ENCODE measurements at regions not wholly inside any gene's neighbourhood (a gene's known extent, or its start where the extent isn't known, plus 50 kb on each side); places are given as distances from the start of the nearest gene placed in this dataset.

DNA sequence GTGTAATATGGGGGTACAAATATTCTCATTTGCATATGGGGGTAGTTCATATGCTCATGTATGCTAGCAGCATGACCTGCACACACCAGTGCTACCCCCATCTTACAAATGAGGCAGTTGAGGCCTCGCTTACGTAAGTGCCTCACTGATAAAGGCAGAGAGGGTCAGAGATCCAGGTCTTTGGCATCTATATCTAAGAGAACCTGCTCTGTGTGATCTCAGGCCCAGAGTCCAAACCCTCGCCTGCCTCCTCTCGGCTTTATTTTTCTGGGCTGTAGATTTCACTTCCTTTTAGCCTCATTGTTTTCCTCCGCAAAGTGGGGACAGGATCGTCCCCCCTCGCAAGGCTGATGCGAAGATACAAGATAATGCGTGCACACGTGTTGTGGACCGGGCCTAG, 325.2 kb downstream of the MN1 start:
- Histone ChIP-seq H3K4ac (ENCODE audit: low read depth in 1 of 2, low read length in 2 of 2) (no peak overlapping the region), H3K4me2 (ENCODE audit: low read length, poor library complexity, severe bottlenecking) (no peak overlapping the region), H4K91ac (ENCODE audit: low read length) (no peak overlapping the region), H3K36me3 (ENCODE audit: control insufficient read depth in 1 of 2, insufficient read depth in 2 of 2, low read depth in 1 of 2, low read length in 2 of 2) (no peaks in the 10 kb centered on the region), H4K8ac (ENCODE audit: low read length) (no peak overlapping the region), H3K9ac (ENCODE audit: low read length) (no peak overlapping the region), H3K79me1 (replicated peaks; ENCODE audit: low read length, poor library complexity, severe bottlenecking) (peaks cover 2% of the 10 kb centered on the region), H3K4me3 (ENCODE audit: insufficient read depth in 1 of 2, low read depth in 1 of 2, low read length in 2 of 2) (no peak overlapping the region), H3K27ac (ENCODE audit: low read length, poor library complexity, severe bottlenecking) (peak overlapping the region; percentile 95), H2BK12ac (ENCODE audit: low read length in 2 of 2) (peak overlapping the region in 1 of 2 experiments; percentile 60), H3K23ac (ENCODE audit: low read length in 2 of 2) (no peak overlapping the region), H2AFZ (ENCODE audit: low read depth, low read length) (no peak overlapping the region), H2BK15ac (ENCODE audit: low read depth, poor library complexity, severe bottlenecking) (no peak overlapping the region), H3K9me3 (ENCODE audit: control insufficient read depth, low read length) (no peaks in the 10 kb centered on the region), H3K27me3 (ENCODE audit: control insufficient read depth in 1 of 2, insufficient read depth in 1 of 2, low read length in 2 of 2) (no peaks in the 10 kb centered on the region), H2BK5ac (ENCODE audit: low read depth, low read length, poor library complexity, severe bottlenecking) (peak overlapping the region; percentile 91), H2BK120ac (ENCODE audit: low read depth, low read length) (no peak overlapping the region), H3K4me1 (ENCODE audit: control insufficient read depth, insufficient read depth, low read depth, low read length) (peaks cover 37% of the 10 kb centered on the region), H3K14ac (ENCODE audit: low read length in 2 of 2) (no peak overlapping the region), H2AK5ac (ENCODE audit: low read length, severe bottlenecking) (peak overlapping the region; percentile 93), H3K18ac (ENCODE audit: low read depth in 1 of 2, low read length in 2 of 2) (peak overlapping the region in 1 of 2 experiments; percentile 48)
- DNase-seq = no peak
- 89% methylated on average over 11 of the region's 11 CpGs for WGBS

DNA sequence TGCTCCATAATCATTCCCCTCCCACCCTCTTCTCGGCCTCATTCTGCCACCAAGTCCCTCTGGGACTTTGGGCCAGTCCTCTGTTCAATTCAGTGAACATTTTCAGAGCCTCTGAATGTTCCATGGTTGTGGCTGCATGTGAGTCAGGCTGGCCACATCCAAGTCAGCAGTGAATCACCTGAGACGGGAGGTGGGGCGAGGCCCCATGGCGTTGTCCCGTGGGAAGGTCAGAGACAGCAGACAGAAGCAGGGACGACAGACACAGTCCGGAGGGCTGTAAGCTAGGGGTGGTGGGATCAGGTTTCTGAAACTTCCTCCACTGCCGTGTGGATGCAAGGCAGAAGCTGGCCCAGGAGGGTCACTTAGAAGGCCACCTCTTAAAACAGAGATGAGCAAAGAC, 324.8 kb downstream of the MN1 start:
- Histone ChIP-seq H3K4me2 (ENCODE audit: low read length, poor library complexity, severe bottlenecking) (no peak overlapping the region), H2BK12ac (ENCODE audit: low read length in 2 of 2) (peak overlapping the region in 1 of 2 experiments; percentile 60), H3K79me1 (replicated peaks; ENCODE audit: low read length, poor library complexity, severe bottlenecking) (peaks cover 2% of the 10 kb centered on the region), H2BK120ac (ENCODE audit: low read depth, low read length) (no peak overlapping the region), H2BK5ac (ENCODE audit: low read depth, low read length, poor library complexity, severe bottlenecking) (peak overlapping the region; percentile 49), H3K9ac (ENCODE audit: low read length) (no peak overlapping the region), H4K8ac (ENCODE audit: low read length) (peak overlapping the region; percentile 32), H3K27me3 (ENCODE audit: control insufficient read depth in 1 of 2, insufficient read depth in 1 of 2, low read length in 2 of 2) (no peaks in the 10 kb centered on the region), H2AK5ac (ENCODE audit: low read length, severe bottlenecking) (peak overlapping the region; percentile 93), H3K14ac (ENCODE audit: low read length in 2 of 2) (no peak overlapping the region), H2AFZ (ENCODE audit: low read depth, low read length) (no peak overlapping the region), H3K9me3 (ENCODE audit: control insufficient read depth, low read length) (no peaks in the 10 kb centered on the region), H3K27ac (ENCODE audit: low read length, poor library complexity, severe bottlenecking) (peak overlapping the region; percentile 95), H3K4ac (ENCODE audit: low read depth in 1 of 2, low read length in 2 of 2) (no peak overlapping the region), H3K36me3 (ENCODE audit: control insufficient read depth in 1 of 2, insufficient read depth in 2 of 2, low read depth in 1 of 2, low read length in 2 of 2) (no peaks in the 10 kb centered on the region), H3K23ac (ENCODE audit: low read length in 2 of 2) (no peak overlapping the region), H3K18ac (ENCODE audit: low read depth in 1 of 2, low read length in 2 of 2) (peak overlapping the region in 1 of 2 experiments; percentile 48), H2BK15ac (ENCODE audit: low read depth, poor library complexity, severe bottlenecking) (peak overlapping the region; percentile 34), H3K4me3 (ENCODE audit: insufficient read depth in 1 of 2, low read depth in 1 of 2, low read length in 2 of 2) (no peak overlapping the region), H4K91ac (ENCODE audit: low read length) (peak overlapping the region; percentile 74), H3K4me1 (ENCODE audit: control insufficient read depth, insufficient read depth, low read depth, low read length) (peaks cover 39% of the 10 kb centered on the region)
- WGBS = 11% methylated on average over 8 of the region's 8 CpGs
- peak; percentile 59 for DNase-seq

DNA sequence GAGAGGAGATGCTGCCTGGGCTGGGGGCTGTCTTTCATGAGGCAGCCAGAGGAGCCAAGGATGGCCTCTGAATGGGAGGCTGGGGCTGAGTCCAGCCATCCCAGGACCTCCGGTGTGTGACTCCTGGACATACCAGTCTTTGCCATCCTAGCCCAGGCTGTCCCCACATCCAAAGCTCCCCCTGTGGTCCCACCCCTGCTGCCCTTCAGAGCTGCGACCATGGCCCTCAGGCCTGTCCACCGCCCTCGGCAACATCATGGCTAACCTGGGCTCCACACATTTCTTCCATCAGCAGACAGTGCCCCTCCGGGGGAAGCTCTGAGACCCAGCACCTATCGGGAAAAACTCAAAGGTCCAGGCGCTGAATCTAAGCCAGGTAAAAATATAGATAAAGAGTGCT, 324.4 kb downstream of the MN1 start:
- no peaks in the 10 kb centered on the region for H3K9me3 ChIP-seq (ENCODE audit: control insufficient read depth, low read length)
- H2BK5ac ChIP-seq (ENCODE audit: low read depth, low read length, poor library complexity, severe bottlenecking) = no peak overlapping the region
- H3K4ac ChIP-seq (ENCODE audit: low read depth in 1 of 2, low read length in 2 of 2) = no peak overlapping the region
- no peak overlapping the region for H3K4me2 ChIP-seq (ENCODE audit: low read length, poor library complexity, severe bottlenecking)
- no peak overlapping the region for H2BK12ac ChIP-seq (ENCODE audit: low read length in 2 of 2)
- no peak for DNase-seq
- H3K23ac ChIP-seq (ENCODE audit: low read length in 2 of 2) = no peak overlapping the region
- no peak overlapping the region for H3K14ac ChIP-seq (ENCODE audit: low read length in 2 of 2)
- no peak overlapping the region for H2BK15ac ChIP-seq (ENCODE audit: low read depth, poor library complexity, severe bottlenecking)
- H3K27ac ChIP-seq (ENCODE audit: low read length, poor library complexity, severe bottlenecking) = no peak overlapping the region
- no peaks in the 10 kb centered on the region for H3K36me3 ChIP-seq (ENCODE audit: control insufficient read depth in 1 of 2, insufficient read depth in 2 of 2, low read depth in 1 of 2, low read length in 2 of 2)
- H4K91ac ChIP-seq (ENCODE audit: low read length) = peak overlapping the region; percentile 58
- H3K18ac ChIP-seq (ENCODE audit: low read depth in 1 of 2, low read length in 2 of 2) = peak overlapping the region; percentile 11 to 49
- no peak overlapping the region for H2BK120ac ChIP-seq (ENCODE audit: low read depth, low read length)
- H2AFZ ChIP-seq (ENCODE audit: low read depth, low read length) = no peak overlapping the region
- peaks cover 2% of the 10 kb centered on the region for H3K79me1 ChIP-seq (replicated peaks; ENCODE audit: low read length, poor library complexity, severe bottlenecking)
- H3K27me3 ChIP-seq (ENCODE audit: control insufficient read depth in 1 of 2, insufficient read depth in 1 of 2, low read length in 2 of 2) = peaks cover 0 to under 1% of the 10 kb centered on the region in 2 experiments
- H3K4me1 ChIP-seq (ENCODE audit: control insufficient read depth, insufficient read depth, low read depth, low read length) = peaks cover 39% of the 10 kb centered on the region
- WGBS = 98% methylated on average over 4 of the region's 7 CpGs
- no peak overlapping the region for H3K4me3 ChIP-seq (ENCODE audit: insufficient read depth in 1 of 2, low read depth in 1 of 2, low read length in 2 of 2)
- no peak overlapping the region for H3K9ac ChIP-seq (ENCODE audit: low read length)
- H2AK5ac ChIP-seq (ENCODE audit: low read length, severe bottlenecking) = peak overlapping the region; percentile 99
- H4K8ac ChIP-seq (ENCODE audit: low read length) = no peak overlapping the region

DNA sequence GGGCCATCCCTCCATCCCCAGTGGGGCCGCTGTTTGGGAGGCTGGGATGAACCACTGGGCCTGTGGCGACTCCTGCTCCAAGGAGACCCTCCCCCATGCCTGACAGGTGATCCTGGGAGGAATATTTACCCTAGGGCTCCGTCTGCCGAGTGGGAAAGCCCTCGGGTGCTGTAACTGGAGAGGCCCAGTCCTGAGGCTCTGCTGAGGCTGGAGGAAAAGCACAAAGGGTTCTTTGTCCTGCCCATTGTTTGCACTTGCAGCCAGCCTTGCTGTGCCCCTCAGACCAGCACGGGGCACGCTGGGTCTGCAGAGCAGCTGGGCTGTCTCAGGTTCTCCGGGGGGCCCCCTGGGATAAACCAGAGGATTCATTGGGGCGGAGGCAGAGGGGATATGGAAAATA, 321.1 kb downstream of the MN1 start:
- H3K9ac ChIP-seq (ENCODE audit: low read length) = no peak overlapping the region
- no peaks in the 10 kb centered on the region for H3K9me3 ChIP-seq (ENCODE audit: control insufficient read depth, low read length)
- no peak overlapping the region for H2AFZ ChIP-seq (ENCODE audit: low read depth, low read length)
- peak overlapping the region; percentile 84 for H2AK5ac ChIP-seq (ENCODE audit: low read length, severe bottlenecking)
- H2BK15ac ChIP-seq (ENCODE audit: low read depth, poor library complexity, severe bottlenecking) = no peak overlapping the region
- WGBS = 62% methylated on average over 9 of the region's 9 CpGs
- no peak overlapping the region for H4K91ac ChIP-seq (ENCODE audit: low read length)
- peaks cover 0 to 9% of the 10 kb centered on the region in 2 experiments for H3K27me3 ChIP-seq (ENCODE audit: control insufficient read depth in 1 of 2, insufficient read depth in 1 of 2, low read length in 2 of 2)
- H3K14ac ChIP-seq (ENCODE audit: low read length in 2 of 2) = no peak overlapping the region
- peaks cover 26% of the 10 kb centered on the region for H3K4me1 ChIP-seq (ENCODE audit: control insufficient read depth, insufficient read depth, low read depth, low read length)
- no peak for DNase-seq
- no peak overlapping the region for H3K4me2 ChIP-seq (ENCODE audit: low read length, poor library complexity, severe bottlenecking)
- no peak overlapping the region for H3K4ac ChIP-seq (ENCODE audit: low read depth in 1 of 2, low read length in 2 of 2)
- no peak overlapping the region for H3K27ac ChIP-seq (ENCODE audit: low read length, poor library complexity, severe bottlenecking)
- H3K4me3 ChIP-seq (ENCODE audit: insufficient read depth in 1 of 2, low read depth in 1 of 2, low read length in 2 of 2) = peak overlapping the region in 1 of 2 experiments; percentile 34
- H3K23ac ChIP-seq (ENCODE audit: low read length in 2 of 2) = peak overlapping the region in 1 of 2 experiments; percentile 23
- no peak overlapping the region for H2BK120ac ChIP-seq (ENCODE audit: low read depth, low read length)
- no peak overlapping the region for H2BK12ac ChIP-seq (ENCODE audit: low read length in 2 of 2)
- H3K18ac ChIP-seq (ENCODE audit: low read depth in 1 of 2, low read length in 2 of 2) = no peak overlapping the region
- no peaks in the 10 kb centered on the region for H3K36me3 ChIP-seq (ENCODE audit: control insufficient read depth in 1 of 2, insufficient read depth in 2 of 2, low read depth in 1 of 2, low read length in 2 of 2)
- H4K8ac ChIP-seq (ENCODE audit: low read length) = no peak overlapping the region
- no peak overlapping the region for H2BK5ac ChIP-seq (ENCODE audit: low read depth, low read length, poor library complexity, severe bottlenecking)
- peaks cover 2% of the 10 kb centered on the region for H3K79me1 ChIP-seq (replicated peaks; ENCODE audit: low read length, poor library complexity, severe bottlenecking)
